ENCODE measurements at regions not wholly inside any gene's neighbourhood (a gene's known extent, or its start where the extent isn't known, plus 50 kb on each side); places are given as distances from the start of the nearest gene placed in this dataset.
"Not testable (repeated sequence)": the region's sequence is repeated elsewhere in the genome, so short reads cannot be mapped to it uniquely, and the experiment has no call there.

GRCh38 chr1:228825041-228825440 lies 89.8 kb downstream of the RHOU start:
- no peak for DNase-seq

- no peak for DNase-seq
Observed at GRCh38 chr1:228825840-228826484, 90.7 kb downstream of the RHOU start.

GRCh38 chr1:228827019-228827418 lies 91.7 kb downstream of the RHOU start:
- DNase-seq = no peak

- no peak for DNase-seq
Observed at GRCh38 chr1:228828151-228828550, 92.9 kb downstream of the RHOU start.

GRCh38 chr1:228830185-228830953 lies 95.1 kb downstream of the RHOU start:
- no peak for DNase-seq

- DNase-seq = no peak
Observed at GRCh38 chr1:228830954-228831481, 95.7 kb downstream of the RHOU start.

GRCh38 chr1:228833911-228834688 lies 98.8 kb downstream of the RHOU start:
- no peak for DNase-seq

GRCh38 chr1:228835456-228835855 lies 100.2 kb downstream of the RHOU start:
- no peak for DNase-seq

GRCh38 chr1:228835911-228836310 lies 100.6 kb downstream of the RHOU start:
- no peak for DNase-seq

GRCh38 chr1:228836427-228836826 lies 101.1 kb downstream of the RHOU start:
- DNase-seq = no peak

GRCh38 chr1:228837032-228837431 lies 101.8 kb downstream of the RHOU start:
- DNase-seq = no peak

- DNase-seq = no peak
Observed at GRCh38 chr1:228837817-228838716, 102.8 kb downstream of the RHOU start.

GRCh38 chr1:228838717-228839500 lies 103.6 kb downstream of the RHOU start:
- DNase-seq = no peak

- DNase-seq = no peak
Observed at GRCh38 chr1:228839656-228840055, 104.4 kb downstream of the RHOU start.

- no peak for DNase-seq
Observed at GRCh38 chr1:228841632-228842031, 106.4 kb downstream of the RHOU start.

- DNase-seq = no peak
Observed at GRCh38 chr1:228842094-228842775, 107.0 kb downstream of the RHOU start.

- no peak for DNase-seq
Observed at GRCh38 chr1:228845101-228845500, 109.8 kb downstream of the RHOU start.

- no peak for DNase-seq
Observed at GRCh38 chr1:228846952-228847351, 111.7 kb downstream of the RHOU start.

GRCh38 chr1:228847451-228847850 lies 112.2 kb downstream of the RHOU start:
- DNase-seq = not testable (repeated sequence)

- DNase-seq = no peak
Observed at GRCh38 chr1:228848406-228848805, 113.1 kb downstream of the RHOU start.

GRCh38 chr1:228849011-228849541 lies 113.8 kb downstream of the RHOU start:
- DNase-seq = no peak
